ENCODE measurements at regions not wholly inside any gene's neighbourhood (a gene's known extent, or its start where the extent isn't known, plus 50 kb on each side); places are given as distances from the start of the nearest gene placed in this dataset.

- no peak for TF ChIP-seq SIN3A (IDR thresholded peaks at IDR 0.05; ENCODE audit: borderline replicate concordance, insufficient read depth, low read length)
Measured at GRCh38 chr10:58013406-58013805, 254.3 kb downstream of the IPMK start.

GRCh38 chr10:58010073-58010702, 257.5 kb downstream of the IPMK start:
- TF ChIP-seq, protein P1, sequence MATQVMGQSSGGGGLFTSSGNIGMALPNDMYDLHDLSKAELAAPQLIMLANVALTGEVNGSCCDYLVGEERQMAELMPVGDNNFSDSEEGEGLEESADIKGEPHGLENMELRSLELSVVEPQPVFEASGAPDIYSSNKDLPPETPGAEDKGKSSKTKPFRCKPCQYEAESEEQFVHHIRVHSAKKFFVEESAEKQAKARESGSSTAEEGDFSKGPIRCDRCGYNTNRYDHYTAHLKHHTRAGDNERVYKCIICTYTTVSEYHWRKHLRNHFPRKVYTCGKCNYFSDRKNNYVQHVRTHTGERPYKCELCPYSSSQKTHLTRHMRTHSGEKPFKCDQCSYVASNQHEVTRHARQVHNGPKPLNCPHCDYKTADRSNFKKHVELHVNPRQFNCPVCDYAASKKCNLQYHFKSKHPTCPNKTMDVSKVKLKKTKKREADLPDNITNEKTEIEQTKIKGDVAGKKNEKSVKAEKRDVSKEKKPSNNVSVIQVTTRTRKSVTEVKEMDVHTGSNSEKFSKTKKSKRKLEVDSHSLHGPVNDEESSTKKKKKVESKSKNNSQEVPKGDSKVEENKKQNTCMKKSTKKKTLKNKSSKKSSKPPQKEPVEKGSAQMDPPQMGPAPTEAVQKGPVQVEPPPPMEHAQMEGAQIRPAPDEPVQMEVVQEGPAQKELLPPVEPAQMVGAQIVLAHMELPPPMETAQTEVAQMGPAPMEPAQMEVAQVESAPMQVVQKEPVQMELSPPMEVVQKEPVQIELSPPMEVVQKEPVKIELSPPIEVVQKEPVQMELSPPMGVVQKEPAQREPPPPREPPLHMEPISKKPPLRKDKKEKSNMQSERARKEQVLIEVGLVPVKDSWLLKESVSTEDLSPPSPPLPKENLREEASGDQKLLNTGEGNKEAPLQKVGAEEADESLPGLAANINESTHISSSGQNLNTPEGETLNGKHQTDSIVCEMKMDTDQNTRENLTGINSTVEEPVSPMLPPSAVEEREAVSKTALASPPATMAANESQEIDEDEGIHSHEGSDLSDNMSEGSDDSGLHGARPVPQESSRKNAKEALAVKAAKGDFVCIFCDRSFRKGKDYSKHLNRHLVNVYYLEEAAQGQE (IDR thresholded peaks at IDR 0.05; ENCODE audit: insufficient read depth in 1 of 2, low read depth in 2 of 2, low read length in 2 of 2), result no peak

- no peak for TF ChIP-seq POLR2AphosphoS5 (IDR thresholded peaks at IDR 0.05; ENCODE audit: low read depth, low read length)
- TF ChIP-seq FOXP2 (optimal IDR thresholded peaks at IDR 0.05; ENCODE audit: borderline replicate concordance, extremely low read depth, extremely low read length, insufficient read depth), result no peak
- TF ChIP-seq SIN3A (IDR thresholded peaks at IDR 0.05; ENCODE audit: borderline replicate concordance, insufficient read depth, low read length), result no peak
- TF ChIP-seq, protein P1 (IDR thresholded peaks at IDR 0.05; ENCODE audit: insufficient read depth in 1 of 2, low read depth in 2 of 2, low read length in 2 of 2), result no peak
- no peak for TF ChIP-seq TAF1 (IDR thresholded peaks at IDR 0.05; ENCODE audit: borderline replicate concordance, insufficient read depth, low read length)
Measured at GRCh38 chr10:58003945-58004344, 263.7 kb downstream of the IPMK start.

DNA sequence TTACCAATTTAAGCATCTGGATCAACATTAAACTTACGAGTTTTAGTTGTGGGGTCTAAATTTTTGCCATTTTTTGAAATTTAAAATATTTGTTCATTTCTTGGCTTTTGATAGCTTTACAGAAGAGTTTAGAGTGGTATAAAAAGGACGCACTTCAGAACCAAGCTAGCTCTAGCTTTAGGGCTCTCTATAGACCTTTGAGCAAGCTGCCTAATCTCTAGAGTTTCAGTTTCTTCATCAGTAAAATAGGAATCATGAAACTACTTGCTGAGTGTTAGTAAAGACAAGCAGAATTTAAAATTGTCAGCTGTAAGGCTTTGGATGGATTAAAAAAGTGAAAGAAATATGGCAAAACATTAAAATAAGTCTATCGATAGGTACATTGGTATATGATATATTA, 266.5 kb downstream of the IPMK start:
- TF ChIP-seq POLR2AphosphoS5 (IDR thresholded peaks at IDR 0.05; ENCODE audit: low read depth, low read length), result no peak
- TF ChIP-seq, protein P1 (IDR thresholded peaks at IDR 0.05; ENCODE audit: insufficient read depth in 1 of 2, low read depth in 2 of 2, low read length in 2 of 2), result no peak
- no peak for TF ChIP-seq TAF1 (IDR thresholded peaks at IDR 0.05; ENCODE audit: borderline replicate concordance, insufficient read depth, low read length)
- no peak for TF ChIP-seq SIN3A (IDR thresholded peaks at IDR 0.05; ENCODE audit: borderline replicate concordance, insufficient read depth, low read length)

DNA sequence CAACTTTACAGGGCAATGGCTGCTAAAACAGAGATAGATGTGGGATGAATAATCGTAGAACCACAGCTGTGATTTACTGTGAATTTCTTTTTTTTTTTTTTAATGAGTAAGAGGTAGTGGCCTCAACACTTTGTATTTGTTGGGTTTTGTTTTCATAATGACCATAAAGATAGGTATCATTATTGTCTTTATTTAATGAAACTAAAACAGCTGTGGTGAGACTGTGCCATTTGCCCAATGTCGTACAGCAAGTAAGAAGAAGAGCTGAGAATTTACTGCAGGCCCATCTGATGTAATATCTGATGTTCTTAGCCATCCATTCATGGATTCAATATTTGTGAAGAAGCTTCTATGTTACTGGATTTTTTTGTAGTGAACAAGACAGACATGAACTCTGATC, 271.2 kb downstream of the IPMK start:
- TF ChIP-seq SIN3A (IDR thresholded peaks at IDR 0.05; ENCODE audit: borderline replicate concordance, insufficient read depth, low read length), result no peak
- TF ChIP-seq FOXP2 (optimal IDR thresholded peaks at IDR 0.05; ENCODE audit: borderline replicate concordance, extremely low read depth, extremely low read length, insufficient read depth), result no peak
- TF ChIP-seq POLR2AphosphoS5 (IDR thresholded peaks at IDR 0.05; ENCODE audit: low read depth, low read length), result no peak
- TF ChIP-seq TAF1 (IDR thresholded peaks at IDR 0.05; ENCODE audit: borderline replicate concordance, insufficient read depth, low read length), result no peak
- TF ChIP-seq, protein P1 (IDR thresholded peaks at IDR 0.05; ENCODE audit: insufficient read depth in 1 of 2, low read depth in 2 of 2, low read length in 2 of 2), result no peak

Data from PFSK-1 (cell line).